Ovary (tissue), 7 donors: ENCODE measurements at regions not wholly inside any gene's neighbourhood (a gene's known extent, or its start where the extent isn't known, plus 50 kb on each side); places are given as distances from the start of the nearest gene placed in this dataset.

ENCODE experiments used
- DNase-seq, 5 donors: peaks; one replicate each; pipeline ENCODE4 v3.0.0-alpha.2; 2019 to 2020
- H3K27ac ChIP-seq, 2 donors: fragments of 200-600 bp; one replicate each; pipeline versions ENCODE4 v1.5.1 to v1.8.0; 2019 to 2022
- H3K27me3 ChIP-seq: fragments of 200-600 bp; one replicate; pipeline ENCODE4 v1.8.0; 2022
- H3K36me3 ChIP-seq: fragments of 200-600 bp; sonication (generic); one replicate; pipeline ENCODE4 v1.5.1; 2019
- H3K4me1 ChIP-seq: one replicate; pipeline ENCODE4 v1.8.1; 2013; ENCODE audit warnings: mild to moderate bottlenecking, moderate library complexity; ENCODE audit not compliant: insufficient read depth
- H3K4me3 ChIP-seq: fragments of 200-600 bp; sonication (generic); one replicate; pipeline ENCODE4 v1.5.1; 2017
- H3K9me3 ChIP-seq, 2 donors: fragments of 200-600 bp in 1 of 2; sonication (generic) in 1 of 2; one replicate each; pipeline versions ENCODE4 v1.5.1 to v1.8.1; 2013 to 2019; ENCODE audit warnings: mild to moderate bottlenecking in 1 of 2, moderate library complexity in 1 of 2
- EP300 ChIP-seq: sonication (generic); formaldehyde crosslinking; IDR thresholded peaks from one replicate; pipeline ENCODE4 v1.6.1; 2017; ENCODE audit warnings: antibody characterized with exemption
- POLR2A ChIP-seq: fragments of 450-650 bp; IDR thresholded peaks from one replicate; pipeline ENCODE4 v1.6.1; 2017; ENCODE audit warnings: antibody characterized with exemption, mild to moderate bottlenecking, moderate library complexity
- WGBS, 3 donors: extraction: QIAGEN DNeasy Blood & Tissue Kit in 1 of 3; methylation state at CpG; one replicate each; pipeline versions ENCODE4 v1.1.5 to v1.1.7; 2013 to 2017; 5-methylcytosine and 5-hydroxymethylcytosine counted together
- intact Hi-C, 4 donors: fragments of 100-400 bp; cut with DNase I; formaldehyde crosslinking; loops; one replicate each; pipeline versions ENCODE4 v1.11.0 to v1.15.1; 2022 to 2023
- TF ChIP-seq, protein P1 (sequence below), 3 donors: fragments of 450-650 bp in 2 of 3; fragments of 200-600 bp in 1 of 3; IDR thresholded peaks; one replicate each; pipeline versions ENCODE4 v1.5.1 to v1.8.0; 2016 to 2022; ENCODE audit warnings: antibody characterized with exemption in 3 of 3, mild to moderate bottlenecking in 1 of 3
- donor health status: DM: no; HTN: no; CAD: no; lungs with moderate emphysema.
- donor health status: DM: no; HTN: no; CAD: no.
- donor health status: Bipolar disorder and iron deficiency.
- donor health status: DM: no; HTN: no; CAD: no.
- donor health status: DM: yes; HTN: yes; CAD: no.

DNA sequence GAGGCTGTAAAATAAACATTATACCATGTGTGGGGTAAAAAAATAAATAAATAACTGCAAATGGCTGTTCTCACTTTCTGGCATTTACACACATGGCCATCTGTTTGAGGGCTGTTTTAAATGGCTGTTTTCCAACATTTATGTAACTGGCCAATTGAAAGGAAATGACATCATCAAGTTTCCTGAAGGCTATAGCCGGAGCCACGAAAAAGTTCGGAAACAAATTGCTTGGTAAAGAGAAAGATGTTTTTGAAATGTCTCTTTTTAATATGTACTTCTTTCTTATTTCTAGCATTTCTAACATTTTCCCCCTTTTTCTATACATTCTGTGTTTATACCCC, 95.4 kb upstream of the DAB2 start:
- 2 to 19% (median 10%) methylated on average over 3 of the region's 3 CpGs for WGBS, 3 donors

DNA sequence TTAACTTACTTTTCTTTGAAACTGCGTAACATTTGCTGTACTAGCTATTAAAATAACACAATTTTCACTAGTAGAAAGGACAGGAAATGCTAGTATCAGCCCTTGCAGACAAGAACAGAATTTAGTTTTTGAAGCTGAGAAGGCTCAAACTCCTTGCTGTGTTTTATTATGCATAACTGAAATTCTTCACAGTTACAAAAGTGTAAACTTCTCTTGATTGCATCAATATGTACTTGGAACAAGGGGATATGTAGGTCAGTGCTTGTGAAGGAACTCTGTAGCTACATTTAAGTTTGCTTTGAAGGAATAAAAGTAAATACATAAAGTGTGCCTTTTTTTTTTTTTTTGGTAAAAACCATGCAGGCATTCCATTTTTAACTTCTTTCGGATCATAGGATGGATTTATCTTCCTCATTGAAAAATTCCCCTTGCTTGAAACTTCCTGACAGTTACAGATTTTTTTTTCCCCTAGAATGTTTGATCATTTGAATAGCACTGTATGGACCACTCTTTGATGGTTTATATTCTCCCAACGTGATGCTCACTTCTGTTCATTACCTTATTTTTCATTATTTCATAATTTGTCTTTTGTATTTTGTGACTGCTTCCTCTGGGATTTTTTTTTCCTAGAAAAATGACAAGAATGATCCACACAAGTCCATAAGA, 94.9 kb upstream of the DAB2 start:
- DNase-seq, result no peak
- no peaks in the 10 kb centered on the region for H3K36me3 ChIP-seq
- no peaks in the 10 kb centered on the region for H3K27me3 ChIP-seq
- no peak overlapping the region for H3K27ac ChIP-seq
- H3K4me1 ChIP-seq, result no peaks in the 10 kb centered on the region
- 5 to 14% (median 5%) methylated on average over 3 of the region's 3 CpGs for WGBS, 3 donors
- H3K9me3 ChIP-seq, result no peaks in the 10 kb centered on the region
- intact Hi-C loops, result no loop called here
- no peak overlapping the region for H3K4me3 ChIP-seq
- TF ChIP-seq, protein P1, sequence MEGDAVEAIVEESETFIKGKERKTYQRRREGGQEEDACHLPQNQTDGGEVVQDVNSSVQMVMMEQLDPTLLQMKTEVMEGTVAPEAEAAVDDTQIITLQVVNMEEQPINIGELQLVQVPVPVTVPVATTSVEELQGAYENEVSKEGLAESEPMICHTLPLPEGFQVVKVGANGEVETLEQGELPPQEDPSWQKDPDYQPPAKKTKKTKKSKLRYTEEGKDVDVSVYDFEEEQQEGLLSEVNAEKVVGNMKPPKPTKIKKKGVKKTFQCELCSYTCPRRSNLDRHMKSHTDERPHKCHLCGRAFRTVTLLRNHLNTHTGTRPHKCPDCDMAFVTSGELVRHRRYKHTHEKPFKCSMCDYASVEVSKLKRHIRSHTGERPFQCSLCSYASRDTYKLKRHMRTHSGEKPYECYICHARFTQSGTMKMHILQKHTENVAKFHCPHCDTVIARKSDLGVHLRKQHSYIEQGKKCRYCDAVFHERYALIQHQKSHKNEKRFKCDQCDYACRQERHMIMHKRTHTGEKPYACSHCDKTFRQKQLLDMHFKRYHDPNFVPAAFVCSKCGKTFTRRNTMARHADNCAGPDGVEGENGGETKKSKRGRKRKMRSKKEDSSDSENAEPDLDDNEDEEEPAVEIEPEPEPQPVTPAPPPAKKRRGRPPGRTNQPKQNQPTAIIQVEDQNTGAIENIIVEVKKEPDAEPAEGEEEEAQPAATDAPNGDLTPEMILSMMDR (IDR thresholded peaks at IDR 0.05), result no peak
- TF ChIP-seq EP300, result no peak
- TF ChIP-seq POLR2A, result no peak

More for the DNA sequence above, 95.4 kb upstream of the DAB2 start:
- intact Hi-C loops, result no loop called here
- Histone ChIP-seq H3K36me3 (no peaks in the 10 kb centered on the region), H3K4me1 (no peaks in the 10 kb centered on the region), H3K27ac (no peak overlapping the region), H3K4me3 (no peak overlapping the region), H3K27me3 (no peaks in the 10 kb centered on the region), H3K9me3 (no peaks in the 10 kb centered on the region)
- TF ChIP-seq POLR2A, result no peak
- DNase-seq, result no peak

DNA sequence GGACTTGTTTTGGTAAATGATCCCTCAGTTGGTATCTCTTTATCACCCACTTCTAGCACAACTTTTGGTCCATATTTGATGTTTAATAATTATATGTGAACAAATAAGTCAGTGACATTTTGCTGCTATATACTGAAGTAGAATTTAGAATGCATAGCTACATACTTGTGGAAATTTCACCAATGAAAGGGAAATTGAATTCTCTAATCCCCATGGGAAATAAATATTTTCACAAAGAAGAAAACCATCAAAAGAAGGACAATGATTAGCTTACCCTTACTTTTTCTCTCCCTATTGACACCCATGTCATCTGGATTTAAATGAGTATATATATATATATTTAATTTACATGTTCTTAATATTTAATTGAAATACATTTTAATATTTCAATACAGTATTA, 94.3 kb upstream of the DAB2 start:
- Histone ChIP-seq H3K27me3 (no peaks in the 10 kb centered on the region), H3K4me1 (no peaks in the 10 kb centered on the region), H3K9me3 (no peaks in the 10 kb centered on the region), H3K27ac (no peak overlapping the region), H3K4me3 (no peak overlapping the region), H3K36me3 (no peaks in the 10 kb centered on the region)
- intact Hi-C loops, result no loop called here
- TF ChIP-seq EP300 (no peak), POLR2A (no peak)
- TF ChIP-seq, protein P1 (IDR thresholded peaks at IDR 0.05), result no peak
- DNase-seq, result no peak

DNA sequence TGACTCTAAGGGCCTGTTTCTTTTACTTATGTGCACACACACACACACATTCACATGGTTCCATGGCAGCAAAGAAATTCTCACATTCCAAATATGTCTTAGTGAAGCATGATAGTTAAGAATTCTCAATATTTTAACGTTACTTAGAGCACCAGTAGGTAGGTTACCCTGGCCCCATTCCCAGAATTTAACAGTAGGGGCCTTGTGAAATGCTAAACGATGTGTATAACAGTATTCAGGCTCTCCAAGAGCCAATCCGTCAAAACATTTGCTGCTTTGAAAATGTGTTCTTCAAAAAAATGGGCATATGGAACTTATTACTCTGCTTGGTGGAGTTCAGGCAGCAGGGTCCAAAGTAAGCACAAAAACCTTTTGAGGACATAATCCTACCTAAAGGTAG, 93.7 kb upstream of the DAB2 start:
- H3K4me3 ChIP-seq, result no peak overlapping the region
- H3K27me3 ChIP-seq, result no peaks in the 10 kb centered on the region
- intact Hi-C loops, result no loop called here
- TF ChIP-seq, protein P1 (IDR thresholded peaks at IDR 0.05), result no peak
- TF ChIP-seq POLR2A, result no peak
- no peaks in the 10 kb centered on the region for H3K36me3 ChIP-seq
- no peaks in the 10 kb centered on the region for H3K9me3 ChIP-seq
- WGBS, 3 donors, result 11 to 19% (median 18%) methylated on average over 3 of the region's 3 CpGs
- H3K4me1 ChIP-seq, result no peaks in the 10 kb centered on the region
- no peak for DNase-seq
- no peak overlapping the region for H3K27ac ChIP-seq

DNA sequence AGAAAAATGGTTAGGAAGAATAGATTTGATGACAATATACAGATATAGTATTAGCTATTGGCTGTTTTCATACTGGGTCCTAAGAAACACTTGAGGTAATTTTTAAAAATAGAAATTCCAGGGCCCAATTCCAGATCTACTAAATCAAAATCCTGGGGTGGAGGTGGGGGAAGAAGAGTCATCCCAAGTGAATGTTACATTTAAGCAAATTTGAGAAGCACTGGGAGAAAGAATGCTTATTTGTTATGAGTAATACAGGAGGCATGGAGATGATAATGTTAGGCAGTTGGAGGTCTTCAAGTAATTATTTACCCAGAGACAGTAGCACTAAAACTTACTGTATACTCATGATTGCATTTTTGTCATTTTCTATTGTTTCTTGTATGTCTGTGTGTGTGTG, 93.0 kb upstream of the DAB2 start:
- Histone ChIP-seq H3K36me3 (no peaks in the 10 kb centered on the region), H3K9me3 (no peaks in the 10 kb centered on the region), H3K27ac (no peak overlapping the region), H3K4me3 (no peak overlapping the region), H3K27me3 (no peaks in the 10 kb centered on the region), H3K4me1 (no peaks in the 10 kb centered on the region)
- intact Hi-C loops, result no loop called here
- no peak for DNase-seq
- TF ChIP-seq POLR2A (no peak), EP300 (no peak)
- TF ChIP-seq, protein P1 (IDR thresholded peaks at IDR 0.05), result no peak
